ENCODE measurements at regions not wholly inside any gene's neighbourhood (a gene's known extent, or its start where the extent isn't known, plus 50 kb on each side); places are given as distances from the start of the nearest gene placed in this dataset.

- Histone ChIP-seq H3K4me1 (peaks cover 20% of the 10 kb centered on the region), H3K27ac (no peak overlapping the region), H3K9me3 (no peaks in the 10 kb centered on the region), H3K36me3 (no peaks in the 10 kb centered on the region), H3K27me3 (no peaks in the 10 kb centered on the region), H3K4me3 (no peak overlapping the region)
- TF ChIP-seq POLR2A (IDR thresholded peaks at IDR 0.05), result no peak
- TF ChIP-seq POLR2AphosphoS5 (IDR thresholded peaks at IDR 0.05; ENCODE audit: insufficient read depth in 1 of 2, low read depth in 1 of 2), result no peak
- TF ChIP-seq, protein P1, sequence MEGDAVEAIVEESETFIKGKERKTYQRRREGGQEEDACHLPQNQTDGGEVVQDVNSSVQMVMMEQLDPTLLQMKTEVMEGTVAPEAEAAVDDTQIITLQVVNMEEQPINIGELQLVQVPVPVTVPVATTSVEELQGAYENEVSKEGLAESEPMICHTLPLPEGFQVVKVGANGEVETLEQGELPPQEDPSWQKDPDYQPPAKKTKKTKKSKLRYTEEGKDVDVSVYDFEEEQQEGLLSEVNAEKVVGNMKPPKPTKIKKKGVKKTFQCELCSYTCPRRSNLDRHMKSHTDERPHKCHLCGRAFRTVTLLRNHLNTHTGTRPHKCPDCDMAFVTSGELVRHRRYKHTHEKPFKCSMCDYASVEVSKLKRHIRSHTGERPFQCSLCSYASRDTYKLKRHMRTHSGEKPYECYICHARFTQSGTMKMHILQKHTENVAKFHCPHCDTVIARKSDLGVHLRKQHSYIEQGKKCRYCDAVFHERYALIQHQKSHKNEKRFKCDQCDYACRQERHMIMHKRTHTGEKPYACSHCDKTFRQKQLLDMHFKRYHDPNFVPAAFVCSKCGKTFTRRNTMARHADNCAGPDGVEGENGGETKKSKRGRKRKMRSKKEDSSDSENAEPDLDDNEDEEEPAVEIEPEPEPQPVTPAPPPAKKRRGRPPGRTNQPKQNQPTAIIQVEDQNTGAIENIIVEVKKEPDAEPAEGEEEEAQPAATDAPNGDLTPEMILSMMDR (IDR thresholded peaks at IDR 0.05), result no peak
- no peak for DNase-seq (ENCODE audit: extremely low spot score in 2 of 2)
- intact Hi-C loops (cut with DNase I), result no loop called here
Measured at GRCh38 chr12:4036671-4037271, 163.6 kb upstream of the PARP11 start.

DNA sequence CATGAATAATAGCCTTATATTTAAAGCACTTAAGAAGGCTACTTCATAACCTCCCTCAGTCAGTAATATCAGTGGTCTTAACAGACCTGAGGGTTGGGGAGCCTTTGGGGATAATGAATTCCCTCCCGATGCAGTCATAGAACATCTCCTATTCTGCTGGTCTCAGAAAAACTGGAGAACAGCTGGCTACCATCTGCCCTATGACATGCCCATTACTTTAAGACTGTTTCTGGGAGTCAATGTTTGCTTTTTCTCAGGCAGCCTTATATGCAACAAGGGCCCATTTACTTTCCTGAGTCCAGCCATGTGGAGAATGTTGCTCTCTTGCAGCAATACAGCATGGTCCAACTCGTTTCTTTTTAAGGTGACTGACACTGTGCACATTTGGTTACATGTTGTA lies 161.7 kb upstream of the PARP11 start:
- H3K27ac ChIP-seq, result peak overlapping the region; percentile 42
- H3K9me3 ChIP-seq, result no peaks in the 10 kb centered on the region
- TF ChIP-seq, protein P1 (IDR thresholded peaks at IDR 0.05), result no peak
- TF ChIP-seq POLR2A (IDR thresholded peaks at IDR 0.05), result no peak
- TF ChIP-seq POLR2AphosphoS5 (IDR thresholded peaks at IDR 0.05; ENCODE audit: insufficient read depth in 1 of 2, low read depth in 1 of 2), result no peak
- H3K4me1 ChIP-seq, result peaks cover 31% of the 10 kb centered on the region
- H3K27me3 ChIP-seq, result no peaks in the 10 kb centered on the region
- no peak overlapping the region for H3K4me3 ChIP-seq
- no peak for DNase-seq (ENCODE audit: extremely low spot score in 2 of 2)
- H3K36me3 ChIP-seq, result no peaks in the 10 kb centered on the region
- intact Hi-C loops (cut with DNase I), result no loop called here

GRCh38 chr12:4032924-4033615 lies 159.9 kb upstream of the PARP11 start:
- H3K36me3 ChIP-seq, result no peaks in the 10 kb centered on the region
- DNase-seq (ENCODE audit: extremely low spot score in 2 of 2), result no peak
- H3K9me3 ChIP-seq, result no peaks in the 10 kb centered on the region
- H3K27ac ChIP-seq, result peak overlapping the region; percentile 42
- no peak overlapping the region for H3K4me3 ChIP-seq
- H3K27me3 ChIP-seq, result no peaks in the 10 kb centered on the region
- intact Hi-C loops (cut with DNase I), result no loop called here
- H3K4me1 ChIP-seq, result peaks cover 31% of the 10 kb centered on the region
- TF ChIP-seq POLR2AphosphoS5 (IDR thresholded peaks at IDR 0.05; ENCODE audit: insufficient read depth in 1 of 2, low read depth in 1 of 2), result peak in 1 of 2 donors; percentile 47
- TF ChIP-seq POLR2A (IDR thresholded peaks at IDR 0.05), result no peak

GRCh38 chr12:4031703-4032291 lies 158.6 kb upstream of the PARP11 start:
- intact Hi-C loops (cut with DNase I), result no loop called here
- Histone ChIP-seq H3K4me1 (peaks cover 31% of the 10 kb centered on the region), H3K9me3 (no peaks in the 10 kb centered on the region), H3K4me3 (peak overlapping the region; percentile 51 to 56), H3K27me3 (no peaks in the 10 kb centered on the region), H3K27ac (peak overlapping the region; percentile 98), H3K36me3 (no peaks in the 10 kb centered on the region)
- DNase-seq (ENCODE audit: extremely low spot score in 2 of 2), result no peak
- TF ChIP-seq, protein P1 (IDR thresholded peaks at IDR 0.05), result peak in 1 of 3 experiments; percentile 4
- no peak for TF ChIP-seq POLR2A (IDR thresholded peaks at IDR 0.05)

DNA sequence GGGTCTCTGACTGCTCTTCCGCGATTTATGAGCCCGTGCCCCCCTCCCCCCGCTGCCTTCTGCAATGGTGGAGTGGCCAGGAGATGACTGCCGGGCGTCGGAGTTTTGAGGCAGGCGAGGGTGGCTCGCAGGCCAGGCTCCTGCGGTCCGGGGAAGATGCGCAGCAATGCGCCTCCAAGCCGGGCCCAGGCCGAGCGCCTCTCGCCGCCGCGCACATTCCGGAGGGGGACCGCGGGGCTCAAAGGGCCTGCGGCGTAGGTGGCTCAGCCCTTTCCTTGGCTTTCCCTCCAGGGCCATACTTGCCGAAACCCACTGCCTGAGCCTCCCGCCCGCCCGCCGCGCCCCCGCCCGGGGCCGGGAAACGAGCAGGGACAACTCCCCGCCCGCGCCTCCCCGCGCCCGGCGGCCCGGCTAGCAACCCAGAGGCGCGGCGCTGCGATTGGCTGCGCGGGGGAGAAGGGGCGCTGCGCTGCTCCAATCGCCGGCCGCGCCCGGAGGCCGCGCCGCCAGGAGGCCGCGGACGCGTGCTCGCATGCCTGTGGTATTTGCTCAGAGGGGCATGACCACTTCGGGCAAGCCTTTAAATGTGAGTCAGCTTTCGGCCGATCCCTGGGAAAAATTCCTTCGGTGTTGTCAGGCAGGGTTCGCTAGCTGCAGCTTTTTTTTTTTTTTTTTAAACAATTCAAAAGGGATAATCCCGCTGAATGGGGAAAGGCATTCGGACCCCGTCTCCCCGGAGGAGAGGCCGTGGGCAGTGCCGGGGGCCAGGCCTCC lies 157.9 kb upstream of the PARP11 start:
- Histone ChIP-seq H3K4me3 (peak overlapping the region; percentile 51 to 56), H3K9me3 (no peaks in the 10 kb centered on the region), H3K27ac (peak overlapping the region; percentile 98), H3K27me3 (no peaks in the 10 kb centered on the region), H3K36me3 (no peaks in the 10 kb centered on the region), H3K4me1 (peaks cover 31% of the 10 kb centered on the region)
- TF ChIP-seq POLR2AphosphoS5 (IDR thresholded peaks at IDR 0.05; ENCODE audit: insufficient read depth in 1 of 2, low read depth in 1 of 2) (peak; percentile 52 to 85), POLR2A (IDR thresholded peaks at IDR 0.05) (peak in 1 of 2 donors; percentile 79)
- TF ChIP-seq, protein P1 (IDR thresholded peaks at IDR 0.05), result peak in 1 of 3 experiments; percentile 7
- intact Hi-C loops (cut with DNase I), result no loop called here
- DNase-seq (ENCODE audit: extremely low spot score in 2 of 2), result peak in 1 of 2 donors; percentile 98
